ENCODE measurements at regions not wholly inside any gene's neighbourhood (a gene's known extent, or its start where the extent isn't known, plus 50 kb on each side); places are given as distances from the start of the nearest gene placed in this dataset.

GRCh38 chr4:187302457-187303150 lies 578.9 kb upstream of the FAT1 start:
- DNase-seq (ENCODE audit: low read depth, low spot score): no peak

GRCh38 chr4:187304133-187304532 lies 580.5 kb upstream of the FAT1 start:
- Histone ChIP-seq H3K4me3 (ENCODE audit: insufficient read length, low read depth) (no peak overlapping the region), H3K36me3 (ENCODE audit: insufficient read depth, insufficient read length, low read length) (no peaks in the 10 kb centered on the region), H3K9me3 (ENCODE audit: insufficient read depth, low read length) (no peaks in the 10 kb centered on the region), H3K27me3 (ENCODE audit: insufficient read depth, insufficient read length) (no peaks in the 10 kb centered on the region), H3K9ac (ENCODE audit: insufficient read length, low read depth) (no peak overlapping the region), H3K4me1 (ENCODE audit: insufficient read depth, insufficient read length) (no peaks in the 10 kb centered on the region)
- TF ChIP-seq YY1 (IDR thresholded peaks at IDR 0.05; ENCODE audit: insufficient read depth, insufficient read length) (no peak), ZNF274 (IDR thresholded peaks at IDR 0.05; ENCODE audit: low read depth, low read length) (no peak), SUZ12 (IDR thresholded peaks at IDR 0.05; ENCODE audit: extremely low read depth, insufficient read depth, insufficient read length) (no peak)
- no peak for DNase-seq (ENCODE audit: low read depth, low spot score)

More at GRCh38 chr4:187302457-187303150, 578.9 kb upstream of the FAT1 start:
- Histone ChIP-seq H3K4me3 (ENCODE audit: insufficient read length, low read depth) (no peak overlapping the region), H3K4me1 (ENCODE audit: insufficient read depth, insufficient read length) (no peaks in the 10 kb centered on the region), H3K9me3 (ENCODE audit: insufficient read depth, low read length) (no peaks in the 10 kb centered on the region), H3K27me3 (ENCODE audit: insufficient read depth, insufficient read length) (no peaks in the 10 kb centered on the region), H3K9ac (ENCODE audit: insufficient read length, low read depth) (no peak overlapping the region), H3K36me3 (ENCODE audit: insufficient read depth, insufficient read length, low read length) (no peaks in the 10 kb centered on the region)
- TF ChIP-seq ZNF274 (IDR thresholded peaks at IDR 0.05; ENCODE audit: low read depth, low read length) (no peak), YY1 (IDR thresholded peaks at IDR 0.05; ENCODE audit: insufficient read depth, insufficient read length) (no peak), SUZ12 (IDR thresholded peaks at IDR 0.05; ENCODE audit: extremely low read depth, insufficient read depth, insufficient read length) (no peak)

GRCh38 chr4:187307131-187307530 lies 583.5 kb upstream of the FAT1 start:
- Histone ChIP-seq H3K9ac (ENCODE audit: insufficient read length, low read depth) (no peak overlapping the region), H3K27me3 (ENCODE audit: insufficient read depth, insufficient read length) (no peaks in the 10 kb centered on the region), H3K4me1 (ENCODE audit: insufficient read depth, insufficient read length) (no peaks in the 10 kb centered on the region), H3K9me3 (ENCODE audit: insufficient read depth, low read length) (no peaks in the 10 kb centered on the region), H3K4me3 (ENCODE audit: insufficient read length, low read depth) (no peak overlapping the region), H3K36me3 (ENCODE audit: insufficient read depth, insufficient read length, low read length) (no peaks in the 10 kb centered on the region)
- no peak for TF ChIP-seq ZNF274 (IDR thresholded peaks at IDR 0.05; ENCODE audit: low read depth, low read length)
- TF ChIP-seq YY1 (IDR thresholded peaks at IDR 0.05; ENCODE audit: insufficient read depth, insufficient read length): no peak
- no peak for TF ChIP-seq SUZ12 (IDR thresholded peaks at IDR 0.05; ENCODE audit: extremely low read depth, insufficient read depth, insufficient read length)
- no peak for DNase-seq (ENCODE audit: low read depth, low spot score)

GRCh38 chr4:187309456-187309855 lies 585.8 kb upstream of the FAT1 start:
- TF ChIP-seq SUZ12 (IDR thresholded peaks at IDR 0.05; ENCODE audit: extremely low read depth, insufficient read depth, insufficient read length) (no peak), ZNF274 (IDR thresholded peaks at IDR 0.05; ENCODE audit: low read depth, low read length) (no peak), YY1 (IDR thresholded peaks at IDR 0.05; ENCODE audit: insufficient read depth, insufficient read length) (no peak)
- H3K9me3 ChIP-seq (ENCODE audit: insufficient read depth, low read length): no peaks in the 10 kb centered on the region
- H3K4me1 ChIP-seq (ENCODE audit: insufficient read depth, insufficient read length): no peaks in the 10 kb centered on the region
- no peak overlapping the region for H3K4me3 ChIP-seq (ENCODE audit: insufficient read length, low read depth)
- no peak overlapping the region for H3K9ac ChIP-seq (ENCODE audit: insufficient read length, low read depth)
- H3K27me3 ChIP-seq (ENCODE audit: insufficient read depth, insufficient read length): no peaks in the 10 kb centered on the region
- no peaks in the 10 kb centered on the region for H3K36me3 ChIP-seq (ENCODE audit: insufficient read depth, insufficient read length, low read length)
- DNase-seq (ENCODE audit: low read depth, low spot score): no peak

- no peak for DNase-seq (ENCODE audit: low read depth, low spot score)
- H3K36me3 ChIP-seq (ENCODE audit: insufficient read depth, insufficient read length, low read length): no peaks in the 10 kb centered on the region
- H3K4me3 ChIP-seq (ENCODE audit: insufficient read length, low read depth): no peak overlapping the region
- H3K27me3 ChIP-seq (ENCODE audit: insufficient read depth, insufficient read length): no peaks in the 10 kb centered on the region
- H3K9ac ChIP-seq (ENCODE audit: insufficient read length, low read depth): no peak overlapping the region
- no peaks in the 10 kb centered on the region for H3K4me1 ChIP-seq (ENCODE audit: insufficient read depth, insufficient read length)
- H3K9me3 ChIP-seq (ENCODE audit: insufficient read depth, low read length): no peaks in the 10 kb centered on the region
- TF ChIP-seq SUZ12 (IDR thresholded peaks at IDR 0.05; ENCODE audit: extremely low read depth, insufficient read depth, insufficient read length) (no peak), YY1 (IDR thresholded peaks at IDR 0.05; ENCODE audit: insufficient read depth, insufficient read length) (no peak), ZNF274 (IDR thresholded peaks at IDR 0.05; ENCODE audit: low read depth, low read length) (no peak)
These were observed 588.6 kb upstream of the FAT1 start for GRCh38 chr4:187312299-187312698.

- Histone ChIP-seq H3K36me3 (ENCODE audit: insufficient read depth, insufficient read length, low read length) (no peaks in the 10 kb centered on the region), H3K9me3 (ENCODE audit: insufficient read depth, low read length) (no peaks in the 10 kb centered on the region), H3K4me1 (ENCODE audit: insufficient read depth, insufficient read length) (no peaks in the 10 kb centered on the region), H3K27me3 (ENCODE audit: insufficient read depth, insufficient read length) (no peaks in the 10 kb centered on the region), H3K4me3 (ENCODE audit: insufficient read length, low read depth) (no peak overlapping the region), H3K9ac (ENCODE audit: insufficient read length, low read depth) (no peak overlapping the region)
- DNase-seq (ENCODE audit: low read depth, low spot score): no peak
- TF ChIP-seq YY1 (IDR thresholded peaks at IDR 0.05; ENCODE audit: insufficient read depth, insufficient read length) (no peak), ZNF274 (IDR thresholded peaks at IDR 0.05; ENCODE audit: low read depth, low read length) (no peak)
These were observed 594.1 kb upstream of the FAT1 start for GRCh38 chr4:187317799-187318198.

GRCh38 chr4:187321711-187322110 lies 598.1 kb upstream of the FAT1 start:
- Histone ChIP-seq H3K9me3 (ENCODE audit: insufficient read depth, low read length) (no peaks in the 10 kb centered on the region), H3K9ac (ENCODE audit: insufficient read length, low read depth) (no peak overlapping the region), H3K4me3 (ENCODE audit: insufficient read length, low read depth) (no peak overlapping the region), H3K4me1 (ENCODE audit: insufficient read depth, insufficient read length) (no peaks in the 10 kb centered on the region), H3K36me3 (ENCODE audit: insufficient read depth, insufficient read length, low read length) (no peaks in the 10 kb centered on the region), H3K27me3 (ENCODE audit: insufficient read depth, insufficient read length) (no peaks in the 10 kb centered on the region)
- no peak for DNase-seq (ENCODE audit: low read depth, low spot score)
- no peak for TF ChIP-seq SUZ12 (IDR thresholded peaks at IDR 0.05; ENCODE audit: extremely low read depth, insufficient read depth, insufficient read length)
- TF ChIP-seq ZNF274 (IDR thresholded peaks at IDR 0.05; ENCODE audit: low read depth, low read length): no peak
- no peak for TF ChIP-seq YY1 (IDR thresholded peaks at IDR 0.05; ENCODE audit: insufficient read depth, insufficient read length)

All from NT2/D1 (cell line).